Lung (tissue), 11 donors: ENCODE measurements at regions not wholly inside any gene's neighbourhood (a gene's known extent, or its start where the extent isn't known, plus 50 kb on each side); places are given as distances from the start of the nearest gene placed in this dataset.
"Not testable (repeated sequence)": the region's sequence is repeated elsewhere in the genome, so short reads cannot be mapped to it uniquely, and the experiment has no call there.

ENCODE experiments used
- ATAC-seq: fragments of 200-7000 bp; cut with Tn5 transposase; one replicate; pipeline ENCODE4 v1.9.1; 2020; ENCODE audit warnings: moderate number of reproducible peaks; ENCODE audit not compliant: insufficient read depth, low FRiP score
- DNase-seq, 3 donors: peaks; one replicate each; pipeline ENCODE4 v3.0.0-alpha.2; 2013 to 2017
- H3K27ac ChIP-seq, 2 donors: one replicate each; pipeline ENCODE4 v1.5.1; 2013; ENCODE audit warnings: mild to moderate bottlenecking in 2 of 2, moderate library complexity in 2 of 2, control low read depth in 1 of 2, inconsistent platforms in 1 of 2, low read depth in 1 of 2, low read length in 1 of 2
- H3K27me3 ChIP-seq, 3 donors: one replicate each; pipeline ENCODE4 v1.5.1; 2013; ENCODE audit warnings: low read length in 2 of 3; ENCODE audit not compliant: control insufficient read depth in 3 of 3, insufficient read depth in 3 of 3
- H3K36me3 ChIP-seq, 4 donors: one replicate each; pipeline ENCODE4 v1.5.1; 2013; ENCODE audit warnings: low read length in 4 of 4, mild to moderate bottlenecking in 1 of 4, moderate library complexity in 1 of 4; ENCODE audit not compliant: control insufficient read depth in 4 of 4, insufficient read depth in 4 of 4
- H3K4me1 ChIP-seq, 5 donors: one replicate each; pipeline ENCODE4 v1.5.1; 2013; ENCODE audit warnings: low read length in 5 of 5, mild to moderate bottlenecking in 2 of 5, moderate library complexity in 1 of 5; ENCODE audit not compliant: control insufficient read depth in 5 of 5, insufficient read depth in 5 of 5
- H3K4me3 ChIP-seq: one replicate; pipeline ENCODE4 v1.5.1; 2013; ENCODE audit warnings: mild to moderate bottlenecking, control low read depth, moderate library complexity
- H3K9ac ChIP-seq, 2 donors: one replicate each; pipeline ENCODE4 v1.5.1; 2013; ENCODE audit warnings: low read length in 2 of 2, control low read depth in 1 of 2; ENCODE audit not compliant: insufficient read depth in 1 of 2
- H3K9me3 ChIP-seq, 4 donors: one replicate each; pipeline ENCODE4 v1.5.1; 2013; ENCODE audit warnings: low read length in 3 of 4, mild to moderate bottlenecking in 1 of 4, moderate library complexity in 1 of 4; ENCODE audit not compliant: control insufficient read depth in 4 of 4, insufficient read depth in 3 of 4
- CTCF ChIP-seq: IDR thresholded peaks from 2 replicates; pipeline ENCODE4 v1.5.1; 2012; ENCODE audit warnings: mild to moderate bottlenecking; ENCODE audit errors: control extremely low read depth, extremely low read depth
- WGBS, 2 donors: extraction: QIAGEN DNeasy Blood & Tissue Kit; methylation state at CpG; one replicate each; pipeline ENCODE4 v1.1.7; 2013; 5-methylcytosine and 5-hydroxymethylcytosine counted together
- donor health status: control.
- donor health status: control.
- donor health status: Bipolar disorder and iron deficiency.
- donor health status: healthy.
- donor health status: DM: yes; HTN: yes; CAD: no.

GRCh38 chr11:3583476-3583875, 58.3 kb downstream of the ART5 start:
- not testable (repeated sequence) for DNase-seq, H3K9ac ChIP-seq, H3K27ac ChIP-seq, ATAC-seq, H3K4me3 ChIP-seq, H3K9me3 ChIP-seq, H3K36me3 ChIP-seq, H3K4me1 ChIP-seq, H3K27me3 ChIP-seq
- WGBS, 2 donors: 50 to 81% methylated on average over 2 of the region's 2 CpGs

- H3K27ac ChIP-seq, H3K4me1 ChIP-seq, DNase-seq, H3K27me3 ChIP-seq, ATAC-seq, H3K4me3 ChIP-seq, H3K36me3 ChIP-seq, H3K9ac ChIP-seq, H3K9me3 ChIP-seq: not testable (repeated sequence)
- 37 to 49% methylated on average over 10 of the region's 10 CpGs for WGBS, 2 donors
Observed at GRCh38 chr11:3581389-3581725, 60.4 kb downstream of the ART5 start.

GRCh38 chr11:3580487-3581388, 61.1 kb downstream of the ART5 start:
- H3K4me1 ChIP-seq, ATAC-seq, H3K9me3 ChIP-seq, H3K27me3 ChIP-seq, H3K9ac ChIP-seq, H3K36me3 ChIP-seq: not testable (repeated sequence)
- TF ChIP-seq CTCF: peak; percentile 61
- peak overlapping the region in 1 of 2 donors; percentile 53 for H3K27ac ChIP-seq
- 0 to 1% methylated on average over 44 to 80 of the region's 92 CpGs for whole genome bisulfite sequencing, 2 donors
- H3K4me3 ChIP-seq: peak overlapping the region; percentile 35
- DNase-seq: peak; percentile 21 to 40 (median 24)

GRCh38 chr11:3579600-3580459, 62.0 kb downstream of the ART5 start:
- DNase-seq, H3K27ac ChIP-seq, H3K4me1 ChIP-seq, H3K9ac ChIP-seq, H3K27me3 ChIP-seq, H3K4me3 ChIP-seq, H3K9me3 ChIP-seq, ATAC-seq, H3K36me3 ChIP-seq: not testable (repeated sequence)
- 70% methylated on average over 25 of the region's 29 CpGs for WGBS, 2 donors

GRCh38 chr11:3576066-3576604, 65.7 kb downstream of the ART5 start:
- not testable (repeated sequence) for ATAC-seq, H3K9me3 ChIP-seq, H3K27ac ChIP-seq, H3K4me1 ChIP-seq, H3K36me3 ChIP-seq, H3K4me3 ChIP-seq, H3K27me3 ChIP-seq
- peak overlapping the region in 1 of 2 donors; percentile 11 for H3K9ac ChIP-seq
- peak in 2 of 3 donors; percentile 14 for DNase-seq
- 47 to 73% methylated on average over 12 of the region's 12 CpGs for WGBS, 2 donors

- H3K9me3 ChIP-seq: not testable (repeated sequence)
Observed at GRCh38 chr11:3572976-3573647, 68.7 kb downstream of the ART5 start.

GRCh38 chr11:3571752-3572151, 70.0 kb downstream of the ART5 start:
- 65 to 88% methylated on average over 2 of the region's 2 CpGs for WGBS, 2 donors

More at GRCh38 chr11:3572976-3573647, 68.7 kb downstream of the ART5 start:
- not testable (repeated sequence) for ATAC-seq, H3K9ac ChIP-seq, H3K27me3 ChIP-seq, H3K36me3 ChIP-seq, H3K27ac ChIP-seq, H3K4me3 ChIP-seq, H3K4me1 ChIP-seq, DNase-seq
- WGBS, 2 donors: 92 to 93% methylated on average over 7 of the region's 7 CpGs

More at GRCh38 chr11:3571752-3572151, 70.0 kb downstream of the ART5 start:
- H3K4me1 ChIP-seq, H3K36me3 ChIP-seq, H3K4me3 ChIP-seq, H3K27me3 ChIP-seq, ATAC-seq, DNase-seq, H3K9ac ChIP-seq, H3K9me3 ChIP-seq, H3K27ac ChIP-seq: not testable (repeated sequence)
